ENCODE measurements at regions not wholly inside any gene's neighbourhood (a gene's known extent, or its start where the extent isn't known, plus 50 kb on each side); places are given as distances from the start of the nearest gene placed in this dataset.
"Not testable (repeated sequence)": the region's sequence is repeated elsewhere in the genome, so short reads cannot be mapped to it uniquely, and the experiment has no call there.

GRCh38 chr10:28127881-28128280 lies 129.0 kb upstream of the ODAD2 start:
- no peak for DNase-seq

DNA sequence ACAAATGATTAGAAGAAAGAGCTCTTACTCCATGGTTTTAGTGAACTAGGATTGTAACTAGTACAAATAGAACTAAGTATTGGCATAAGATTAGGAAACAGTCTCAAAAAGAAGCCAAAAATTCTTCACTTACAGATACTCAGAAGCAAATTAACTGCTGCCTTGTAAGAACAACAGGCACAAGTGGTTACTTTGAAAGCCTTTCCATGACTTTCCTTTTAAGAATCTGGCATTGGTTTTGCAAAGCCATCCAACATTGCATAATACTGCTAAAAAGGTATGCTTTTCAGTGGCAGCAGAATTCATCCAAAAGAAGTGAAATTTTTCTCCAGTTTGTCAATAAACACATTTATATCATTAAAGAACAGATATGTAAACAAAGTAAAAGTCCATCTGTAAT lies 126.8 kb upstream of the ODAD2 start:
- DNase-seq = no peak

- peak; percentile 22 for DNase-seq
Observed at GRCh38 chr10:28120795-28121194, 121.9 kb upstream of the ODAD2 start.

DNA sequence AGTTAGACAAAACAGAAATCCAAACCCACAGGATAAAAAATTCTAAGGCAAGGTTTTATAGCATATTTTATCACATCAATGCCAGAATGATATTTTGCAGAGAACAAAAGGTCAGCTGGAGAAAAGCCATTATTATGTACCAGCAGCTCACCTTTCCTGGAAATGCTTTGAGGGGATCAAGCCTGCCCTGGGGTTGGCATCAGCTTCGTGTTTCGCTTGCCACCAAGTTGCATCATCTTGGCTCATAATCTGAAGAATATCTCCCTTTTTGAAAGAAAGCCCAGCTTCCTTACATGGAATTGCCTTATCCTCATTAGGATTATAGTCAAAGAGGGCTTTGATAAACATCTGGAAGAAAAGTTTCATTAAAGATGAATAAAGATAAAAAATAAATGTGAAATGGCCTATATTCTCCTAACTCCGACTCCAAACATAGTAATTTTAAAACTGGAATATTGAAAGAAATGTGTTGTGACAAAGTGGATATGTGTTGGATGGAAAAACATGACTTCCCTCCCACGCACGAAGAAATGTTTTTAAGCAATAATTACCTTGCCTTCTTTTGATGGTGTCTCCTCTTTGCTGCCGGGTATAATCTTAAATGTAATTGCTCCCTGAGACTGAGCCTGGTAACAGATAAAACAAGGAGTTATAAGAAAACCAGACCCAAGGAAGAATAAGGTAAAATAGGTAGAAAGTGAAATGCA lies 121.3 kb upstream of the ODAD2 start:
- peak; percentile 62 for DNase-seq

DNA sequence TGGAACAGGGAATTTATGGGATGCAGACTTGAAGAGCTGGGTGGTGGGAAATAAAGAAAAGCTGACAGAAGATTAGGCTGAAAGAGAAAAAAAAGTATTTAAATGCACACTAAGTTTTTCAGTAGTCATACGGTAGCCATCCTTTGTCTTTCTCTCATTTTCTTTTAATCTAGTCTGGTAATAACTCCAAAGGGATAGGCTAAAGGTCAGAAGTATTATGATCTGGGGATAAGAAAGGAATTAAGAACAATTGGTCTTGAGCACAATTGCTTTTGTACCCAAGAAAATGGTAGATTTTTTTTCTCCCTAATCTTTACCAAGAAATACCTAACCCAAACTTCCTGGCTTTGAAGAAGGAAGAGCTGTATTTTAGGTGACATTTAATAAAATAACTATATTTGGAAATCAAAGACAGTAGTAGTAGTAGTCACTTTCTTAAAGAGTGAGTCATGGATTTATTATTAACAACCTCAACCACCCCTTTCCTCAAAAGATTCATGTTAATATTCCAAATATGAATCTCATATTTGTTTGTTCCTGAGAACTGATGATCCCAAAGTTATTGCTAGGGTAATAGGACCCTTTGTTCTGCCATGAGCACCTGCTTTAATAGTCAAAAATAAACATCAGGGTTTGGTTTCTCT lies 120.2 kb upstream of the ODAD2 start:
- no peak for DNase-seq

GRCh38 chr10:28113202-28113601 lies 114.3 kb upstream of the ODAD2 start:
- no peak for DNase-seq

GRCh38 chr10:28111712-28112111 lies 112.8 kb upstream of the ODAD2 start:
- DNase-seq = no peak

- DNase-seq = no peak
Observed at GRCh38 chr10:28105561-28105960, 106.7 kb upstream of the ODAD2 start.

DNA sequence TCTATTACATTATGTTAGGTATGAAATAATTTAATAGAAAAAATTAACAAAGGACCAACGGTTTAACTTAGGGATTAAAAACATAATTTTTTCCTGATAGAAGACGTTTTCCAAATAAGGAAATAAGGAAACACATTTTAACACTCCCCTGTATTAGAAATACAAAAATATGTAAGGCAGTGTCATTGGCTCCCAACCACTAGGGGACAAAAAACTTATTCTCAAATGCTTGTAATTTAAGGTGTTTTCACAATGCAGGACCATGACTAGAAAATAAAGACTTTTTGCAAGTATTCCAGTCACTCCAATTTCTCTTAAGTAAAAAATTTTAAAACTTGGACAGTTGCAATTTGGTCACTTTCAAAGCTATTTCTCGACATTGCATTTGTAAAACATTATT lies 98.8 kb upstream of the ODAD2 start:
- no peak for DNase-seq

DNA sequence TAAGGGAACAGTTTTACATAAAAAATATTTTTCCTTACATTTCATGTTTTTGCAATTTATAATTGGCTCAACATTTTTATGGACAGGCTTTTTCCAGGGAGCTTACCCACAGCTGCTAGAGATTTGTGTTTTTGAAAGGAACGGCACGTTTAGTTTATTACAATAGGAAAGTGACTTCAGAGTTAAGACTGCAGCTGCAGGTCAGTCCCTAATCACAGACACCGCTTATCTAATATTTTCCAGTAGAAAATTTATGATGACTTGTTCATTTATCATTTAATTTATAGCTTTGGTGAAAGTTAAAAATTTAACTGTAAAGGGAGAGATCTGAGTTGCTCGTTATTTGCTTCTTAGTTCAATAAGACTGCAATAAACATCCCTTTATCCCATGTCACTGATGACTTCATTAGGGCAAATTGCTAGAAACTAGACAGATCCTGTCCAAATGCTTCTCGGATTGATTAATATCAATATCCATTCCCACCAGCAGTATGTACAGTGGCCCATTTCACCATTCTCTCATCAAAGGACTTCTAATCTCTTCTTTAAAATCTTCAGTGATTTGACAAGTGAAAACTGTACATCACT lies 97.0 kb upstream of the ODAD2 start:
- peak; percentile 40 for DNase-seq

GRCh38 chr10:28094121-28094520 lies 95.2 kb upstream of the ODAD2 start:
- no peak for DNase-seq

- no peak for DNase-seq
Observed at GRCh38 chr10:28091913-28092312, 93.0 kb upstream of the ODAD2 start.

- no peak for DNase-seq
Observed at GRCh38 chr10:28090506-28090905, 91.6 kb upstream of the ODAD2 start.

- DNase-seq = no peak
Observed at GRCh38 chr10:28089467-28089866, 90.6 kb upstream of the ODAD2 start.

- DNase-seq = peak; percentile 62
Observed at GRCh38 chr10:28087661-28088351, 88.9 kb upstream of the ODAD2 start.

- not testable (repeated sequence) for DNase-seq
Observed at GRCh38 chr10:28085760-28086159, 86.9 kb upstream of the ODAD2 start.

- DNase-seq = no peak
Observed at GRCh38 chr10:28082885-28083284, 84.0 kb upstream of the ODAD2 start.

DNA sequence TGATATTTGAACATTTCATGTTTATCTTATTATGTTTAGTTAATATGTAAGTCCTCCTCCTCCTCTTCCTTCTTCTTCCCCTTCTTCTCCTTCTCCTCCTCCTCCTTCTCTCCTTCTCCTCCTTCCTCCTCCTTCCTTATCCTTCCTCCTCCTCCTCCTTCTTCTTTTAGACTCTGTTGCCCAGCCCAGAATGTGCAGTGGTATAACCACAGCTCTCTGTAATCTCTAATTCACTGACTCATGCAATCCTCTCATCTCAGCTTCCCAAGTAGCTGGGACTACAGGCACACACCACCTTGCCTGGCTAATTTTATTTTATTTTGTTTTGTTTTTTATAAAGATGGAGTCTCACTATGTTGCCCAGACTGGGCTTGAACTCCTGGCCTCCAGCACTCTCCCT lies 83.4 kb upstream of the ODAD2 start:
- DNase-seq = peak; percentile 5

DNA sequence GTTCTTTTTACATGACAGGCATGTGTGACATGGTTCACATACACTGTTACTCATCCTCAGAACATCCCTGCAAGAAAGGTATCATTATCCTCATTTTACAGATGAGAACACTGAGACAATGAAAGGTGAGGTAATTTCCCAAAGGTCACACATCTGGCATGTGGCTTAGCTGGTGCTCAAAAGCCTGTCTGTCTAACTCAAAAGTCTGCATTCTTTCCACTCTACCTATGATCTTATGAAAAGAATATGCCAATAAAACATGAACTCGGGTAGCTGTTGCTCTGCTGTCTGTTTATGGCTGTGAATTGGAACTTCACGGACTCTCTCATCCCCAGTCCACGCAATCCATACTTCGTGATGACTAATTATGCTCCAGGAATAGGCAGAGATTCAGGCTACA lies 79.0 kb upstream of the ODAD2 start:
- no peak for DNase-seq

GRCh38 chr10:28075424-28075823 lies 76.5 kb upstream of the ODAD2 start:
- DNase-seq = no peak

DNA sequence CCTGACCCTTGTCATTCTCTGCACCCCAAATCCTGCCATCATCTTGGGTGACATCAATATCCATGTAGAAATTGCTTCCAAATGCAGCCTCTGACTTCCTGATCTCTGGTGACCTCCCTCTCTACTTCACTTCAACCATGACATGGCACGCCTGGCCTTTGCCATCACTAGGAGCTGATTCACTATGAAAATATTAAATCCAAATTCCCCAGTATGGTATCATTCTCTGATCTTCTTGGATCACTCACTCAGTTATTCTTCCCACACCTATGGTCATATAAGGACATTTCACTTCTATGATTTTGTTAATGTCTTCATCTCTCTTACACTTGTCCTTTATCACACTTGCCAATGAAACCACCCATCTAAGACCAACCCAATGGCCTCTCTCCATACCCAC lies 73.7 kb upstream of the ODAD2 start:
- DNase-seq = no peak

GRCh38 chr10:28060031-28060607 lies 61.2 kb upstream of the ODAD2 start:
- no peak for DNase-seq

- no peak for DNase-seq
Observed at GRCh38 chr10:28058746-28059145, 59.9 kb upstream of the ODAD2 start.

Data from OCI-M1 (cell line).